ENCODE measurements at regions not wholly inside any gene's neighbourhood (a gene's known extent, or its start where the extent isn't known, plus 50 kb on each side); places are given as distances from the start of the nearest gene placed in this dataset.

DNA sequence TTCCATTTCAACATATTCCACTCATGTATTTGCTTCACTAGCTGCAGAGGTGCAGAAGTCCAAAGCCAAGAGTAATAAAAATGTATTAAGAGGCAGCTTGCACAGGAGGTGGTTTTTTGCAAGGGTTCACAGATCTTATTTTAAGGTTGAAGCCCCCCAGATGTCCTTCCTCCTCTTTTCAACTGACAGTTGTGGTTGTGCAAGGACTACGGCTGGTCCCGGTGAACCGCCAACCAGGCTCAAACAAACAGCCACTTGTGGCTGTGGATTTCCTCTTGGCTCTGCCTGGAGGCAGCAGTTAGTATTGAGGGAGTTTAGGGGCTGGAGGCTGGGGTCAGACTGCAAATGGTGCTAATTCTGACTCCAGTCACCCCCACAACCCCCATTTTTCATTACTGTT lies 240.7 kb upstream of the TBC1D5 start (continued):
- TF ChIP-seq NANOG (IDR thresholded peaks at IDR 0.05; ENCODE audit: insufficient read depth, low read depth, low read length, poor library complexity, severe bottlenecking) (no peak), CTBP2 (IDR thresholded peaks at IDR 0.05; ENCODE audit: borderline replicate concordance, insufficient read depth, insufficient read length, low read length) (no peak), TBP (IDR thresholded peaks at IDR 0.05; ENCODE audit: low read depth, low read length) (no peak)

Measured in H1 (cell line).